Stimulated activated CD8-positive, alpha-beta memory T cell treated with anti-CD3 and anti-CD28 coated beads, Interleukin-7, amount 100 ng/mL, for 24 hours (primary cell): ENCODE measurements at regions not wholly inside any gene's neighbourhood (a gene's known extent, or its start where the extent isn't known, plus 50 kb on each side); places are given as distances from the start of the nearest gene placed in this dataset.

Experiments used
- DNase-seq: peaks from one replicate; pipeline ENCODE4 v3.0.0-alpha.2; 2020; ENCODE audit warnings: low read depth

- DNase-seq: no peak
These were observed 1478.8 kb downstream of the BRD1 start for GRCh38 chr22:48348855-48349254.

GRCh38 chr22:48347311-48347710, 1480.4 kb downstream of the BRD1 start:
- no peak for DNase-seq

GRCh38 chr22:48346911-48347310, 1480.8 kb downstream of the BRD1 start:
- DNase-seq: no peak

- DNase-seq: no peak
These were observed 1481.4 kb downstream of the BRD1 start for GRCh38 chr22:48346311-48346710.

- no peak for DNase-seq
These were observed 1482.0 kb downstream of the BRD1 start for GRCh38 chr22:48345631-48346030.

GRCh38 chr22:48343461-48343860, 1484.2 kb downstream of the BRD1 start:
- DNase-seq: no peak

- no peak for DNase-seq
These were observed 1484.9 kb downstream of the BRD1 start for GRCh38 chr22:48342732-48343131.

- no peak for DNase-seq
These were observed 1485.7 kb downstream of the BRD1 start for GRCh38 chr22:48342016-48342415.

GRCh38 chr22:48340727-48341709, 1486.7 kb downstream of the BRD1 start:
- no peak for DNase-seq

- DNase-seq: no peak
These were observed 1487.5 kb downstream of the BRD1 start for GRCh38 chr22:48340191-48340590.

- no peak for DNase-seq
These were observed 1488.6 kb downstream of the BRD1 start for GRCh38 chr22:48338793-48339705.

- no peak for DNase-seq
These were observed 1489.5 kb downstream of the BRD1 start for GRCh38 chr22:48337957-48338792.

GRCh38 chr22:48336339-48337060, 1491.2 kb downstream of the BRD1 start:
- no peak for DNase-seq

GRCh38 chr22:48335442-48336139, 1492.1 kb downstream of the BRD1 start:
- DNase-seq: no peak

GRCh38 chr22:48334971-48335370, 1492.7 kb downstream of the BRD1 start:
- no peak for DNase-seq

GRCh38 chr22:48333816-48334735, 1493.6 kb downstream of the BRD1 start:
- no peak for DNase-seq

- DNase-seq: no peak
These were observed 1494.3 kb downstream of the BRD1 start for GRCh38 chr22:48333323-48333763.

- DNase-seq: no peak
These were observed 1495.0 kb downstream of the BRD1 start for GRCh38 chr22:48332438-48333322.
